CD4-positive, alpha-beta T cell (primary cell): ENCODE measurements at regions not wholly inside any gene's neighbourhood (a gene's known extent, or its start where the extent isn't known, plus 50 kb on each side); places are given as distances from the start of the nearest gene placed in this dataset.

Source experiments
- ATAC-seq: fragments of 200-7000 bp; cut with Tn5 transposase; one replicate; pipeline ENCODE4 v1.10.0; 2022; ENCODE audit warnings: mild to moderate bottlenecking; ENCODE audit not compliant: poor library complexity
- CTCF ChIA-PET: fragments of 350-600 bp; sonication (Branson Sonifier 250); formaldehyde crosslinking; loops from one replicate; lab custom pipeline; 2021; ENCODE audit warnings: antibody characterized with exemption, inconsistent platforms; lab: Charles Lee
- POLR2A ChIA-PET: fragments of 350-600 bp; sonication (Branson Sonifier 250); formaldehyde crosslinking; loops from one replicate; lab custom pipeline; 2021; ENCODE audit warnings: antibody characterized with exemption, inconsistent platforms; lab: Charles Lee
- DNase-seq, 14 experiments: peaks; one replicate each; pipeline ENCODE4 v3.0.0-alpha.2; 2013 to 2020; ENCODE audit warnings: mixed read lengths in 2 of 14
- H3K27ac ChIP-seq, 2 donors: one replicate each; pipeline versions ENCODE4 v1.5.1 to v1.7.0; 2013; ENCODE audit warnings: low read length in 2 of 2, low read depth in 1 of 2, mild to moderate bottlenecking in 1 of 2
- H3K27me3 ChIP-seq, 2 experiments: 1 replicate in 1 of 2; 2 replicates in 1 of 2; pipeline versions ENCODE4 v1.6.1 to v1.7.0; 2013; ENCODE audit warnings: low read length in 2 of 2, control low read depth in 1 of 2, mild to moderate bottlenecking in 1 of 2, moderate library complexity in 1 of 2; ENCODE audit not compliant: insufficient read depth in 2 of 2, control insufficient read depth in 1 of 2
- H3K36me3 ChIP-seq: one replicate; pipeline ENCODE4 v1.6.1; 2013; ENCODE audit warnings: low read length, control low read depth; ENCODE audit not compliant: insufficient read depth
- H3K4me1 ChIP-seq: one replicate; pipeline ENCODE4 v1.6.1; 2013; ENCODE audit warnings: low read length, control low read depth; ENCODE audit not compliant: insufficient read depth
- H3K4me3 ChIP-seq: one replicate; pipeline ENCODE4 v1.5.1; 2013; ENCODE audit warnings: mild to moderate bottlenecking, low read length, moderate library complexity
- H3K9me3 ChIP-seq, 2 experiments: 1 replicate in 1 of 2; 2 replicates in 1 of 2; pipeline versions ENCODE4 v1.6.1 to v1.7.0; 2013; ENCODE audit warnings: low read length in 2 of 2, mild to moderate bottlenecking in 2 of 2, control low read depth in 1 of 2, moderate library complexity in 1 of 2; ENCODE audit not compliant: control insufficient read depth in 1 of 2, insufficient read depth in 1 of 2
- H3K27ac Mint-ChIP-seq: one replicate; pipeline ENCODE4 v1.8.0; 2020; ENCODE audit warnings: mixed read lengths
- H3K27me3 Mint-ChIP-seq: one replicate; pipeline ENCODE4 v1.8.0; 2021; ENCODE audit warnings: mixed read lengths
- H3K36me3 Mint-ChIP-seq: one replicate; pipeline ENCODE4 v1.8.0; 2021; ENCODE audit warnings: low read depth, mixed read lengths
- H3K4me1 Mint-ChIP-seq: one replicate; pipeline ENCODE4 v1.8.0; 2021; ENCODE audit warnings: low read depth, mixed read lengths
- H3K4me3 Mint-ChIP-seq: one replicate; pipeline ENCODE4 v1.8.0; 2020; ENCODE audit warnings: mild to moderate bottlenecking, mixed read lengths
- H3K9me3 Mint-ChIP-seq: one replicate; pipeline ENCODE4 v1.8.0; 2020; ENCODE audit warnings: mixed read lengths
- intact Hi-C, 2 experiments: fragments of 100-400 bp; cut with DNase I in 1 of 2; cut with micrococcal nuclease in 1 of 2; formaldehyde crosslinking; loops; one replicate each; pipeline versions ENCODE4 v1.15.1 to v1.9.0; 2023 to 2025; cut with DNase I, micrococcal nuclease
- TF ChIP-seq, protein P1 (sequence below): fragments of 200-600 bp; IDR thresholded peaks from one replicate; pipeline ENCODE4 v1.8.0; 2022; ENCODE audit warnings: antibody characterized with exemption, mild to moderate bottlenecking

DNA sequence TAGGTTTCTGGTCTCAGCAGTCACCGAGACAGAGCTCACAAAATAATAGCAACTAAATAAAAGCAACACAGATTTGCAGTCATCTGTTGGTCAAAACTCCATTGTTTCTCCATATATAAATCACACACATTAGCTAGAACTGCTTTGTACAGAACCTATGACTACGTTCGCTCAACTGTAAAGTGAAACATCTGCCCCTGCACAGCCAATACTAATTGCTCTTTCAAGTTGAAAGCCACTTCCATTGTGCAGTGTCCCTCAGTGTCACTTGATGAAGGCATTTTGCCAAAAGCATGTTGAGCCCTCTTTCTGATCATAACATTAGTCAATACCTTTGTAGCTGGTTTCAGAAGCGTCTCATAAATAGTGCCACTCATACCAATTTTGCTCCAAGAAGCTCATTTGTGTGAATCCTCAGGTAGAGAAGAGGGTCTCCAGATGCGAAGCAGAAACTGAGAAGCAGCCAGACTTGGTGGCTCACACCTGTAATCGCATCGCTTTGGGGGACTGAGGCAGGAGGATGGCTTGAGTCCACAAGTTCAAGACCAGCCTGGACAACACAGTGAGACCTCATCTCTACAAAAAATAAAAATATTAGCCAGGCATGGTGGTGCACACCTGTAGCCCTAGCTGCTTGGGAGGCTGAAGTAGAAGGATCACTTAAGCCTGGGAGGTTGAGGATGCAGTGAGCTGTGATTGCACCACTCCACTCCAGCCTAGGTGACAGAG is 68.9 kb downstream of the PERP start:
- no peak overlapping the region for H3K4me3 ChIP-seq
- H3K9me3 ChIP-seq = no peaks in the 10 kb centered on the region
- ATAC-seq = no peak
- intact Hi-C loops = no loop called here
- peaks cover 0 to 2% of the 10 kb centered on the region in 2 experiments for H3K27me3 ChIP-seq
- Mint-ChIP-seq H3K27me3 (peaks cover 4% of the 10 kb centered on the region), H3K9me3 (no peaks in the 10 kb centered on the region), H3K4me1 (no peaks in the 10 kb centered on the region), H3K36me3 (no peaks in the 10 kb centered on the region), H3K4me3 (no peak overlapping the region), H3K27ac (no peak overlapping the region)
- TF ChIP-seq, protein P1, sequence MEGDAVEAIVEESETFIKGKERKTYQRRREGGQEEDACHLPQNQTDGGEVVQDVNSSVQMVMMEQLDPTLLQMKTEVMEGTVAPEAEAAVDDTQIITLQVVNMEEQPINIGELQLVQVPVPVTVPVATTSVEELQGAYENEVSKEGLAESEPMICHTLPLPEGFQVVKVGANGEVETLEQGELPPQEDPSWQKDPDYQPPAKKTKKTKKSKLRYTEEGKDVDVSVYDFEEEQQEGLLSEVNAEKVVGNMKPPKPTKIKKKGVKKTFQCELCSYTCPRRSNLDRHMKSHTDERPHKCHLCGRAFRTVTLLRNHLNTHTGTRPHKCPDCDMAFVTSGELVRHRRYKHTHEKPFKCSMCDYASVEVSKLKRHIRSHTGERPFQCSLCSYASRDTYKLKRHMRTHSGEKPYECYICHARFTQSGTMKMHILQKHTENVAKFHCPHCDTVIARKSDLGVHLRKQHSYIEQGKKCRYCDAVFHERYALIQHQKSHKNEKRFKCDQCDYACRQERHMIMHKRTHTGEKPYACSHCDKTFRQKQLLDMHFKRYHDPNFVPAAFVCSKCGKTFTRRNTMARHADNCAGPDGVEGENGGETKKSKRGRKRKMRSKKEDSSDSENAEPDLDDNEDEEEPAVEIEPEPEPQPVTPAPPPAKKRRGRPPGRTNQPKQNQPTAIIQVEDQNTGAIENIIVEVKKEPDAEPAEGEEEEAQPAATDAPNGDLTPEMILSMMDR = no peak
- no peak overlapping the region for H3K27ac ChIP-seq
- DNase-seq = no peak
- POLR2A ChIA-PET = no interaction called here
- H3K36me3 ChIP-seq = no peaks in the 10 kb centered on the region
- CTCF ChIA-PET = no interaction called here
- H3K4me1 ChIP-seq = no peaks in the 10 kb centered on the region
